GM19372 (cell line): ENCODE measurements at regions not wholly inside any gene's neighbourhood (a gene's known extent, or its start where the extent isn't known, plus 50 kb on each side); places are given as distances from the start of the nearest gene placed in this dataset.
"Not testable (repeated sequence)": the region's sequence is repeated elsewhere in the genome, so short reads cannot be mapped to it uniquely, and the experiment has no call there.

Source experiments
- ATAC-seq: cut with Tn5 transposase; IDR thresholded peaks from one replicate; pipeline ENCODE4 v1.9.1; 2021; ENCODE audit warnings: mild to moderate bottlenecking, low read depth, moderate library complexity; ENCODE audit not compliant: unreplicated experiment

- no peak for ATAC-seq
Observed at GRCh38 chr2:129793431-129793902, 186.0 kb upstream of the RAB6C start.

- no peak for ATAC-seq
Observed at GRCh38 chr2:129794116-129794515, 185.3 kb upstream of the RAB6C start.

- no peak for ATAC-seq
Observed at GRCh38 chr2:129794540-129794939, 184.9 kb upstream of the RAB6C start.

- ATAC-seq = no peak
Observed at GRCh38 chr2:129796225-129796624, 183.2 kb upstream of the RAB6C start.

- ATAC-seq = no peak
Observed at GRCh38 chr2:129796801-129797488, 182.5 kb upstream of the RAB6C start.

- no peak for ATAC-seq
Observed at GRCh38 chr2:129797489-129798300, 181.8 kb upstream of the RAB6C start.

GRCh38 chr2:129798301-129798581 is 181.2 kb upstream of the RAB6C start:
- ATAC-seq = no peak

GRCh38 chr2:129798626-129799025 is 180.8 kb upstream of the RAB6C start:
- ATAC-seq = no peak

GRCh38 chr2:129799036-129799958 is 180.2 kb upstream of the RAB6C start:
- no peak for ATAC-seq

GRCh38 chr2:129800285-129800684 is 179.2 kb upstream of the RAB6C start:
- no peak for ATAC-seq

GRCh38 chr2:129800686-129801085 is 178.8 kb upstream of the RAB6C start:
- no peak for ATAC-seq

GRCh38 chr2:129801575-129801974 is 177.9 kb upstream of the RAB6C start:
- ATAC-seq = no peak

- no peak for ATAC-seq
Observed at GRCh38 chr2:129802290-129802689, 177.2 kb upstream of the RAB6C start.

- ATAC-seq = no peak
Observed at GRCh38 chr2:129803032-129803431, 176.4 kb upstream of the RAB6C start.

- no peak for ATAC-seq
Observed at GRCh38 chr2:129803871-129804270, 175.6 kb upstream of the RAB6C start.

GRCh38 chr2:129805899-129806298 is 173.6 kb upstream of the RAB6C start:
- no peak for ATAC-seq

GRCh38 chr2:129806317-129806716 is 173.1 kb upstream of the RAB6C start:
- ATAC-seq = no peak

- no peak for ATAC-seq
Observed at GRCh38 chr2:129806990-129807389, 172.5 kb upstream of the RAB6C start.

- ATAC-seq = not testable (repeated sequence)
Observed at GRCh38 chr2:129807642-129808338, 171.7 kb upstream of the RAB6C start.

GRCh38 chr2:129810521-129810920 is 168.9 kb upstream of the RAB6C start:
- no peak for ATAC-seq
